GM12892 (cell line): ENCODE measurements at regions not wholly inside any gene's neighbourhood (a gene's known extent, or its start where the extent isn't known, plus 50 kb on each side); places are given as distances from the start of the nearest gene placed in this dataset.
A peak's percentile ranks its signal among the peaks of the same experiment; 100 is the strongest.

Experiments
- DNase-seq: peaks from one replicate; pipeline ENCODE4 v3.0.0; 2011; ENCODE audit not compliant: insufficient read length
- FAIRE-seq: peaks from 2 replicates; lab custom pipeline; 2011; peaks lifted over from hg19 to GRCh38; lab: Jason Lieb, UNC
- POLR2A ChIP-seq: IDR thresholded peaks from 2 replicates; pipeline ENCODE4 v1.6.1; 2011; ENCODE audit warnings: low read depth, low read length, control low read depth
- POLR2AphosphoS5 ChIP-seq: IDR thresholded peaks from 2 replicates; pipeline ENCODE4 v1.6.1; 2011; ENCODE audit warnings: low read depth, low read length, control low read depth
- TAF1 ChIP-seq: IDR thresholded peaks from 2 replicates; pipeline ENCODE4 v1.6.1; 2011; ENCODE audit warnings: low read depth, mild to moderate bottlenecking, control low read depth, low read length, borderline replicate concordance

- no peak for DNase-seq
- TF ChIP-seq POLR2A (no peak), POLR2AphosphoS5 (no peak), TAF1 (no peak)
- FAIRE-seq, result no peak
These were observed 60.6 kb upstream of the CD34 start for GRCh38 chr1:207971331-207972219.

DNA sequence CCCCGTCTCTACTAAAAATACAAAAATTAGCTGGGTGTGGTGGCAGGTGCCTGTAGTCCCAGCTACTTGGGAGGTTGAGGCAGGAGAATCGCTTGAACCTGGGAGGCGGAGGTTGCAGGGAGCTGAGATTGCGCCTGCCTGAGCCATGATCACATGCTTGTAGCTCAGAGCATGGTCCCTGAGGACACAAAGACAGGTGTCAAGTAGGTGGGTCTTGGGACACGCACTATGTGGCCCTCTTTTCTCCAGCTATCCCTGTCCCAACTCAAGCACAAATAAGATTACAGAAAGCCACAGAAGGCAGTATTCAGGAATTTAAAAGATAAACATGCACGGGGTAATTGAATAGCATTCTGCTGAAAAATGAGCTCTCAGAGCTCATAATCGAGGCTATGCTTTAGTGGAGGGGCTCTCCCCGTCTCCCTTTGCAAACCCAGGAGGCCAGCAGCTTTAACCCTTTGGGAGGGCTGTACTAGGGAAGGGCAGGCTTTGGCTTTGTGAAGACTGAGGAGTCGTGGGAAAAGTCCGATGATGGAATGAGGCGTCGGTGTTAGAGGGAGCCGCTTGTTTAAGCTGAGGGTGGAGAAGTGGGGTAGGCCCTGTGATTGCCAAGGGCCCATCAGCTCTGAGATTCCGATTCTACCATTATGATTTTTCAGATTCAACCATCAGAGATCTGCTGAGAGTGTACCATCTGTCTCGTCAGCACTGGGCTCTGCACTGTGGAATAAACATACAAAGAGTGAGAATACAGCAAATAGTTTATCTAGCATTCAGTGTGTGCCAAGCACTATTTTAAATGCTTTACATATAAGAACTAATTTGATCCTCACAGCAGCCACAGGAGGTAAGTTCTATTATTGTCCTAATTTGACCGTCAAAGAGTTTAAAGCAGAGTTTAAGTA, 59.7 kb upstream of the CD34 start:
- FAIRE-seq (no peak), DNase-seq (no peak)
- TF ChIP-seq POLR2A (no peak), TAF1 (no peak), POLR2AphosphoS5 (no peak)

GRCh38 chr1:207969528-207969927, 58.6 kb upstream of the CD34 start:
- no peak for FAIRE-seq
- TF ChIP-seq POLR2AphosphoS5 (no peak), POLR2A (no peak), TAF1 (no peak)
- DNase-seq, result no peak

GRCh38 chr1:207968521-207969009, 57.6 kb upstream of the CD34 start:
- FAIRE-seq (no peak), DNase-seq (no peak)
- TF ChIP-seq POLR2A (no peak), POLR2AphosphoS5 (no peak), TAF1 (no peak)

GRCh38 chr1:207967703-207968102, 56.8 kb upstream of the CD34 start:
- no peak for DNase-seq
- FAIRE-seq, result no peak
- TF ChIP-seq POLR2A, result no peak
- no peak for TF ChIP-seq TAF1
- no peak for TF ChIP-seq POLR2AphosphoS5

GRCh38 chr1:207966521-207966920, 55.6 kb upstream of the CD34 start:
- FAIRE-seq (no peak), DNase-seq (no peak)
- no peak for TF ChIP-seq POLR2AphosphoS5
- no peak for TF ChIP-seq POLR2A
- TF ChIP-seq TAF1, result no peak

- FAIRE-seq (no peak), DNase-seq (no peak)
- TF ChIP-seq POLR2AphosphoS5 (no peak), POLR2A (no peak), TAF1 (no peak)
These were observed 54.8 kb upstream of the CD34 start for GRCh38 chr1:207965392-207966387.

GRCh38 chr1:207964195-207964966, 53.5 kb upstream of the CD34 start:
- FAIRE-seq, result no peak
- TF ChIP-seq POLR2A (no peak), TAF1 (no peak), POLR2AphosphoS5 (no peak)

DNA sequence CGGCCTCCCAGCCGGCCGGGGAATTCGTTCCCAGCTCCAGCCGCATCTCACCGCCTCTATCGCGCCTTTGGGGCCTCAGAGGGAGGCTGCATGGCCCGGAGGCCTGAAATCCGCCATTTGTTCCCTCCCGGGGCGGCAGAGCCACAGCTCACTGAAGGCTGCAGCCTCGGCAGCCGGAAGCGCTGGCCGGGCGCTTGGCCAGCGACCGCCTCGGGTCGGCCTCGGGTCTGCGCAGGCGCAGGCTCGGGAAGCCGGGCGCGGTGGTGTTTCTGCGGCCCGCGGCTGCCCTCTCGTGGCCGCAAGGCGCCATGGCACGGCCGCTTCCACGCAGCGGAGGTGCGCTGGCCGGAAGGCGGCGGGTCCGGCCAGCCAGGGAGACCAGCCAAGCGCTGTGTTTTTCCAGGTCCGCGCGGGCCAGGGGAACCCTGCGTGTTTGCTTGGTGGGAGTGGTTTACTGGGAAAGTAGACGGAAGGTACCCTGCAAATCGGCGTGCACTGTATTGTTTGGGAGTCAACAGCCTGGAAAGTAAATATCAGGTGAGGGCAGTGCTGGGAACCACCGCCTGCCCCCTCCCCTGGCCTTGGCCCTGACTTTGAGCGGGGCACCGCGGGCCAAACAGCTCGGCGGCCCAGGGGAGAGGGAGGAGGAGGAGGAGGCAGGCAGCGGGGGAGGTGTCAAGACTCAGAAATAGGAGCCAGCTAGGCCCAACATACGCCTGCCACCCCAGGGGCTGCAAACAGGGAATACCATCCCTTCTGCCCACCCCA, 52.7 kb upstream of the CD34 start:
- FAIRE-seq (peak; percentile 99), DNase-seq (peak; percentile 93)
- no peak for TF ChIP-seq TAF1
- 0 out of 2 replicates have a peak, but pooled peaks have one; percentile 38 for TF ChIP-seq POLR2AphosphoS5
- peak; percentile 81 for TF ChIP-seq POLR2A

More at GRCh38 chr1:207964195-207964966, 53.5 kb upstream of the CD34 start:
- DNase-seq, result no peak
